Activated CD4-positive, alpha-beta T cell treated with anti-CD3 and anti-CD28 coated beads, Interleukin-2, amount 50 U/mL, for 24 hours (primary cell): ENCODE measurements at regions not wholly inside any gene's neighbourhood (a gene's known extent, or its start where the extent isn't known, plus 50 kb on each side); places are given as distances from the start of the nearest gene placed in this dataset.
"Not testable (repeated sequence)": the region's sequence is repeated elsewhere in the genome, so short reads cannot be mapped to it uniquely, and the experiment has no call there.

Experiments
- DNase-seq, 2 donors: peaks; one replicate each; pipeline ENCODE4 v3.0.0-alpha.2; 2020; ENCODE audit warnings: low read depth in 1 of 2, low spot score in 1 of 2

- DNase-seq, result no peak
These were observed 146.8 kb upstream of the TMPRSS15 start for GRCh38 chr21:18550361-18550760.

- no peak for DNase-seq
These were observed 150.2 kb upstream of the TMPRSS15 start for GRCh38 chr21:18553786-18554185.

- not testable (repeated sequence) for DNase-seq
These were observed 164.2 kb upstream of the TMPRSS15 start for GRCh38 chr21:18567770-18568169.

GRCh38 chr21:18588001-18588662, 184.5 kb upstream of the TMPRSS15 start:
- DNase-seq, result no peak

GRCh38 chr21:18601146-18601545, 197.6 kb upstream of the TMPRSS15 start:
- no peak for DNase-seq

- DNase-seq, result no peak
These were observed 199.1 kb upstream of the TMPRSS15 start for GRCh38 chr21:18602711-18603110.

GRCh38 chr21:18603261-18603660, 199.7 kb upstream of the TMPRSS15 start:
- no peak for DNase-seq

- DNase-seq, result no peak
These were observed 200.4 kb upstream of the TMPRSS15 start for GRCh38 chr21:18603980-18604379.

- no peak for DNase-seq
These were observed 204.6 kb upstream of the TMPRSS15 start for GRCh38 chr21:18608226-18608625.

- DNase-seq, result no peak
These were observed 210.7 kb upstream of the TMPRSS15 start for GRCh38 chr21:18614303-18614702.

- no peak for DNase-seq
These were observed 213.7 kb upstream of the TMPRSS15 start for GRCh38 chr21:18617291-18617690.

- no peak for DNase-seq
These were observed 216.9 kb upstream of the TMPRSS15 start for GRCh38 chr21:18620436-18620835.

- no peak for DNase-seq
These were observed 218.8 kb upstream of the TMPRSS15 start for GRCh38 chr21:18622383-18622782.

GRCh38 chr21:18630446-18630845, 226.9 kb upstream of the TMPRSS15 start:
- DNase-seq, result no peak

- no peak for DNase-seq
These were observed 233.3 kb upstream of the TMPRSS15 start for GRCh38 chr21:18636897-18637296.

- no peak for DNase-seq
These were observed 242.5 kb upstream of the TMPRSS15 start for GRCh38 chr21:18646116-18646515.

- DNase-seq, result no peak
These were observed 252.3 kb upstream of the TMPRSS15 start for GRCh38 chr21:18655931-18656330.

- no peak for DNase-seq
These were observed 258.3 kb upstream of the TMPRSS15 start for GRCh38 chr21:18661842-18662241.

GRCh38 chr21:18663663-18664062, 260.1 kb upstream of the TMPRSS15 start:
- DNase-seq, result no peak

GRCh38 chr21:18666725-18667124, 263.1 kb upstream of the TMPRSS15 start:
- DNase-seq, result no peak

GRCh38 chr21:18673789-18674188, 270.2 kb upstream of the TMPRSS15 start:
- DNase-seq, result no peak

- no peak for DNase-seq
These were observed 274.0 kb upstream of the TMPRSS15 start for GRCh38 chr21:18677632-18678031.

- no peak for DNase-seq
These were observed 302.4 kb upstream of the TMPRSS15 start for GRCh38 chr21:18705971-18706370.
